Erythroblast (primary cell): ENCODE measurements at regions not wholly inside any gene's neighbourhood (a gene's known extent, or its start where the extent isn't known, plus 50 kb on each side); places are given as distances from the start of the nearest gene placed in this dataset.

Source experiments
- GATA1 ChIP-seq: IDR thresholded peaks from 2 replicates; pipeline ENCODE4 v1.6.1; 2011; ENCODE audit warnings: low read depth, mild to moderate bottlenecking, control low read depth, low read length, moderate library complexity
- POLR2A ChIP-seq: IDR thresholded peaks from 2 replicates; pipeline ENCODE4 v1.6.1; 2011; ENCODE audit warnings: mild to moderate bottlenecking, low read length

DNA sequence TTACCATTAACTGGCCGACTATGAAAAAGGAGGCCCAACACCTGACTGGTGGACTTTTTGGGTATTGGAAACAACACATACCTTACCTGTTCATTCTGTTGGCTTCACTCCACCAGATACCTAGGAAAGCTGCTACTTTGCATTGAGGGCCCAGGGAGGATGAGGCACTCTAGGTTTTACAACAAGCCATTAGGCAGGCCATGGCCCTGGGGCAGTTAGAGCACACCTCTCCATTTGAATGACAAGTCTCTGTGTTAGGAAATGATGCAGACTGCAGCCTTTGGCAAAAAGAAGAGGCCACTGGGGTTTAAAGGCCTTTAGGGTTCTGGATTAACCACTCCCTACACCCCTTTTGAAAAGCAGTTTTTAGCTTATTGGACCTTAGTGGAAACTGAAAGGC, 144.3 kb downstream of the OR2B2 start:
- TF ChIP-seq POLR2A = no peak
- TF ChIP-seq GATA1 = no peak
